CD14-positive monocyte (primary cell): ENCODE measurements at regions not wholly inside any gene's neighbourhood (a gene's known extent, or its start where the extent isn't known, plus 50 kb on each side); places are given as distances from the start of the nearest gene placed in this dataset.
"Not testable (repeated sequence)": the region's sequence is repeated elsewhere in the genome, so short reads cannot be mapped to it uniquely, and the experiment has no call there.

ENCODE experiments used
- DNase-seq, 3 donors: peaks; one replicate each; pipeline ENCODE4 v3.0.0-alpha.2; 2011 to 2022
- H2AFZ ChIP-seq: 2 replicates; pipeline ENCODE4 v1.6.0; 2012; ENCODE audit warnings: mild to moderate bottlenecking, low read depth, low read length, inconsistent platforms; ENCODE audit not compliant: insufficient read depth, poor library complexity, severe bottlenecking
- H3K27ac ChIP-seq, 2 donors: 1 replicate in 1 of 2; 2 replicates in 1 of 2; pipeline ENCODE4 v1.5.1; 2012 to 2013; ENCODE audit warnings: low read length in 2 of 2, control low read depth in 1 of 2, inconsistent platforms in 1 of 2, low read depth in 1 of 2, mild to moderate bottlenecking in 1 of 2
- H3K27me3 ChIP-seq, 2 donors: one replicate each; pipeline versions ENCODE4 v1.6.0 to v1.6.1; 2011 to 2013; ENCODE audit warnings: low read length in 2 of 2; ENCODE audit not compliant: control insufficient read depth in 2 of 2, insufficient read depth in 2 of 2
- H3K36me3 ChIP-seq, 2 donors: replicated peaks in 1 of 2; 1 replicate in 1 of 2; 2 replicates in 1 of 2; pipeline versions ENCODE4 v1.5.1 to v1.6.1; 2012 to 2013; ENCODE audit warnings: low read length in 2 of 2, control low read depth in 1 of 2, inconsistent platforms in 1 of 2, mild to moderate bottlenecking in 1 of 2; ENCODE audit not compliant: insufficient read depth in 2 of 2, control insufficient read depth in 1 of 2
- H3K4me1 ChIP-seq, 2 donors: 1 replicate in 1 of 2; 2 replicates in 1 of 2; pipeline versions ENCODE4 v1.5.1 to v1.6.1; 2012 to 2013; ENCODE audit warnings: low read length in 2 of 2, control low read depth in 1 of 2, inconsistent platforms in 1 of 2, mild to moderate bottlenecking in 1 of 2, moderate library complexity in 1 of 2; ENCODE audit not compliant: insufficient read depth in 2 of 2, control insufficient read depth in 1 of 2
- H3K4me2 ChIP-seq: replicated peaks from 2 replicates; pipeline ENCODE3; 2012; ENCODE audit warnings: low read length, moderate library complexity, mild to moderate bottlenecking; ENCODE audit not compliant: poor library complexity, severe bottlenecking; ENCODE audit errors: extremely low read depth
- H3K4me3 ChIP-seq, 3 experiments: fragments of 200-600 bp in 1 of 3; sonication (generic) in 1 of 3; replicated peaks in 1 of 3; 1 replicate in 2 of 3; 2 replicates in 1 of 3; pipeline ENCODE4 v1.5.1; 2011 to 2013; ENCODE audit warnings: low read length in 3 of 3, mild to moderate bottlenecking in 3 of 3, control low read depth in 2 of 3, low read depth in 2 of 3, inconsistent platforms in 1 of 3, moderate library complexity in 1 of 3
- H3K79me2 ChIP-seq: 2 replicates; pipeline ENCODE4 v1.6.0; 2012; ENCODE audit warnings: mild to moderate bottlenecking, control low read depth, inconsistent platforms, low read length, moderate library complexity; ENCODE audit not compliant: insufficient read depth
- H3K9ac ChIP-seq: 2 replicates; pipeline ENCODE4 v1.6.0; 2017; ENCODE audit warnings: low read length, mild to moderate bottlenecking; ENCODE audit not compliant: insufficient read depth, poor library complexity, severe bottlenecking
- H3K9me3 ChIP-seq, 2 donors: replicated peaks in 1 of 2; 1 replicate in 1 of 2; 2 replicates in 1 of 2; pipeline versions ENCODE4 v1.5.1 to v1.6.1; 2012 to 2013; ENCODE audit warnings: low read length in 2 of 2, control low read depth in 1 of 2; ENCODE audit not compliant: control insufficient read depth in 1 of 2, insufficient read depth in 1 of 2
- H4K20me1 ChIP-seq: 2 replicates; pipeline ENCODE4 v1.6.0; 2012; ENCODE audit warnings: mild to moderate bottlenecking, low read length, control low read depth, moderate library complexity; ENCODE audit not compliant: insufficient read depth
- H3K27ac Mint-ChIP-seq, 7 donors: one replicate each; pipeline ENCODE4 v1.8.0; 2020; ENCODE audit warnings: mild to moderate bottlenecking in 7 of 7, mixed read lengths in 7 of 7, moderate library complexity in 6 of 7, inconsistent platforms in 2 of 7
- H3K27me3 Mint-ChIP-seq, 3 donors: one replicate each; pipeline ENCODE4 v1.8.0; 2021 to 2022; ENCODE audit warnings: low read depth in 3 of 3, mild to moderate bottlenecking in 3 of 3, mixed read lengths in 3 of 3, moderate library complexity in 3 of 3, inconsistent platforms in 1 of 3
- H3K36me3 Mint-ChIP-seq, 2 donors: one replicate each; pipeline ENCODE4 v1.8.0; 2020; ENCODE audit warnings: mixed read lengths in 2 of 2, inconsistent platforms in 1 of 2, mild to moderate bottlenecking in 1 of 2
- H3K4me1 Mint-ChIP-seq: one replicate; pipeline ENCODE4 v1.8.0; 2020; ENCODE audit warnings: mild to moderate bottlenecking, mixed read lengths
- H3K4me3 Mint-ChIP-seq, 2 donors: one replicate each; pipeline ENCODE4 v1.8.0; 2020; ENCODE audit warnings: mild to moderate bottlenecking in 2 of 2, mixed read lengths in 2 of 2, moderate library complexity in 1 of 2
- H3K9me3 Mint-ChIP-seq, 7 donors: one replicate each; pipeline ENCODE4 v1.8.0; 2020 to 2022; ENCODE audit warnings: mixed read lengths in 7 of 7, mild to moderate bottlenecking in 6 of 7, moderate library complexity in 6 of 7, inconsistent platforms in 2 of 7
- WGBS: methylation state at CpG from one replicate; pipeline ENCODE4 v1.1.5; 2013; ENCODE audit warnings: missing lambda C conversion rate; ENCODE audit not compliant: insufficient coverage; 5-methylcytosine and 5-hydroxymethylcytosine counted together
- intact Hi-C, 2 donors: fragments of 100-400 bp; cut with micrococcal nuclease; formaldehyde crosslinking; loops; one replicate each; pipeline versions ENCODE4 v1.15.0 to v1.15.1; 2023

DNA sequence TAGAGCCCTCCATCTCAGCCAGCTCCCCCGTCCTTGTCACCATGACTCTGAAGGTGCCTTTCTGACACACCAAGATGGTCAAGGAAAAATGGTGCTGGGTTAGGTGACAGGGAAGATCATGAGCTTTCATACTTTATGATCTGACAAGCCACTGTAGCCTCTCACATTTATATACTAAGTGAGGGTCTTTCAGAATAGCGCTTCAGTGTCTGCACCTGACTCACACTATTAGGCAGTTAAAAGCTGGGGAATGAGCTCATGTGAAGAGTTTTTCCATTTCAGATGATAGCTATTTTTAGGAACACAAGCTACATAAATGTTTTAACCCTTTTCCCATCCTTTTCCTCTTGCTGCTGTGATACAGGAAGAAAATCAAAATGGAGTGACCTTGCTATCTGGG, 101.1 kb downstream of the FAM72B start:
- H3K4me3 Mint-ChIP-seq, H3K27ac Mint-ChIP-seq, H3K36me3 ChIP-seq, H3K9me3 ChIP-seq, H3K79me2 ChIP-seq, H3K27ac ChIP-seq, intact Hi-C loops, H3K4me2 ChIP-seq, H3K4me3 ChIP-seq, H3K27me3 ChIP-seq, H4K20me1 ChIP-seq, H2AFZ ChIP-seq, H3K9ac ChIP-seq, H3K36me3 Mint-ChIP-seq, H3K27me3 Mint-ChIP-seq, DNase-seq, H3K9me3 Mint-ChIP-seq: not testable (repeated sequence)
- WGBS = no CpG with 5 or more reads among the region's 2 CpGs
- H3K4me1 Mint-ChIP-seq = peaks cover 26% of the 10 kb centered on the region
- H3K4me1 ChIP-seq = peaks cover 8 to 13% of the 10 kb centered on the region in 2 donors

DNA sequence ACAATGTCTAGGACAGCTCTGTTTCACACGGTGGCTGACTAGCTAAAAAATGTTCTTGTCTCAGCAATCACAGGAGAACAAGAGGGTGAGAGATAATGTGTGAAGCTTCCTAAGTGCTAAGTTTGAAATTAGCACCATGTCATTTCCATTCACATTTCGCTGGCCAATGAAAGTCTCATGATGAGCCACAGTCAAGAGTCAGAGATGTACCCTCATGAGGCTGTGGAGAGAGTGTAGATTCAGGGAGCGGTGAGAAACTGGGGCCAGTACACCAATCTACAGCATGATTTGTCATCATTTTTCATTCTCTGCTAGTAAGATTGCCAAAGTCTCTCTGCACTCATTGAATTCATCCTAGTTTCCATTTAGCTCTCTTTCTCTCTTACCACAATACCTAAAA, 97.9 kb downstream of the FAM72B start:
- H3K4me1 Mint-ChIP-seq = peaks cover 18% of the 10 kb centered on the region
- H3K9me3 ChIP-seq, H3K27me3 ChIP-seq, H2AFZ ChIP-seq, H3K4me2 ChIP-seq, H3K36me3 ChIP-seq, H3K79me2 ChIP-seq, H3K27me3 Mint-ChIP-seq, H3K9ac ChIP-seq, H3K27ac ChIP-seq, H3K36me3 Mint-ChIP-seq, H3K4me3 ChIP-seq, H3K4me3 Mint-ChIP-seq, DNase-seq, intact Hi-C loops, H3K9me3 Mint-ChIP-seq, H4K20me1 ChIP-seq: not testable (repeated sequence)
- H3K27ac Mint-ChIP-seq = peak overlapping the region in 3 of 7 donors; percentile 51 to 63 (median 60)
- H3K4me1 ChIP-seq = peaks cover 6 to 11% of the 10 kb centered on the region in 2 donors
- whole genome bisulfite sequencing = no CpG with 5 or more reads among the region's 3 CpGs

DNA sequence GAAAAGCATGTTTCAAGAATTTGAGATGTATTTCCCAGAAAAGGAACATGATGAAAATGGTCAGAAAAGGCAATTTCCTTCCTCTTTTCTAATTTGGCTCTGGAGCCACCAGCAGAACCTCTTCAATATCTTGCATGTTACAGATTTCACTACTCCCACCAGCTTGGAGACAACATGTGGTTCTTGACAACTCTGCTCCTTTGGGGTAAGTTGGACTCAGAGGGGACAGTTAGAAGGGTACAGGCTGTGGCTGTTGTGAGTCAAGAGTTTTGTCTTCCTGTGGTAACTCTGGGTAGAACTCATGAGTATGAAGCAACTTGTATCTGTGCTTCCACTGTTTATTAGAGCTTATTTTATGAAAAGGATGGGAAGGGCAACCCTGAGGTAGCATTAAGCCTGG, 96.9 kb downstream of the FAM72B start:
- H3K4me2 ChIP-seq, H3K9ac ChIP-seq, H3K27me3 ChIP-seq, H3K9me3 Mint-ChIP-seq, H3K27me3 Mint-ChIP-seq, H3K79me2 ChIP-seq, H2AFZ ChIP-seq, intact Hi-C loops, H3K9me3 ChIP-seq, H4K20me1 ChIP-seq, H3K36me3 Mint-ChIP-seq, H3K36me3 ChIP-seq: not testable (repeated sequence)
- peaks cover 13% of the 10 kb centered on the region for H3K4me1 Mint-ChIP-seq
- H3K27ac Mint-ChIP-seq = peak overlapping the region; percentile 71 to 90 (median 85)
- H3K4me3 Mint-ChIP-seq = peak overlapping the region; percentile 47 to 80
- peak in 2 of 3 donors; percentile 1 to 4 for DNase-seq
- peaks cover 6 to 13% of the 10 kb centered on the region in 2 donors for H3K4me1 ChIP-seq
- peak overlapping the region in 1 of 2 donors; percentile 51 for H3K27ac ChIP-seq
- H3K4me3 ChIP-seq = peak overlapping the region; percentile 9 to 53 (median 27)

DNA sequence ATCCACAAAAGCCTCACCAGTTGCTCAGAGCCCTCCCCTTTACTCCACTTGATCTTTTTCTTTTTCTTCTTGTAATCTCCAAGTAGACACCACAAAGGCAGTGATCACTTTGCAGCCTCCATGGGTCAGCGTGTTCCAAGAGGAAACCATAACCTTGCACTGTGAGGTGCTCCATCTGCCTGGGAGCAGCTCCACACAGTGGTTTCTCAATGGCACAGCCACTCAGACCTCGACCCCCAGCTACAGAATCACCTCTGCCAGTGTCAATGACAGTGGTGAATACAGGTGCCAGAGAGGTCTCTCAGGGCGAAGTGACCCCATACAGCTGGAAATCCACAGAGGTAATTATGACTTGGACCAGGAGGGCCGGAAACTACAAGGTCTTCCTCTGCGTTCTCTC, 95.6 kb downstream of the FAM72B start:
- H3K79me2 ChIP-seq, H3K36me3 ChIP-seq, H4K20me1 ChIP-seq, DNase-seq, H3K4me2 ChIP-seq, H3K27me3 Mint-ChIP-seq, H3K4me3 ChIP-seq, H3K9me3 Mint-ChIP-seq, H3K9me3 ChIP-seq, intact Hi-C loops, H3K27ac ChIP-seq, H2AFZ ChIP-seq, H3K9ac ChIP-seq, H3K27me3 ChIP-seq, H3K36me3 Mint-ChIP-seq: not testable (repeated sequence)
- Mint-ChIP-seq H3K4me3 (peak overlapping the region; percentile 41 to 51), H3K4me1 (peaks cover 17% of the 10 kb centered on the region), H3K27ac (peak overlapping the region in 5 of 7 donors; percentile 19 to 81 (median 68))
- WGBS = no CpG with 5 or more reads among the region's 5 CpGs
- H3K4me1 ChIP-seq = peaks cover 15 to 21% of the 10 kb centered on the region in 2 donors
